ENCODE measurements at regions not wholly inside any gene's neighbourhood (a gene's known extent, or its start where the extent isn't known, plus 50 kb on each side); places are given as distances from the start of the nearest gene placed in this dataset.

- TF ChIP-seq POLR2AphosphoS5 (IDR thresholded peaks at IDR 0.05) (no peak), CTCF (IDR thresholded peaks at IDR 0.05) (no peak)
Observed at GRCh38 chr2:12442476-12442847, 274.3 kb upstream of the TRIB2 start.

All from suprapubic skin (tissue), 3 donors.